ENCODE measurements at regions not wholly inside any gene's neighbourhood (a gene's known extent, or its start where the extent isn't known, plus 50 kb on each side); places are given as distances from the start of the nearest gene placed in this dataset.
"Not testable (repeated sequence)": the region's sequence is repeated elsewhere in the genome, so short reads cannot be mapped to it uniquely, and the experiment has no call there.

DNA sequence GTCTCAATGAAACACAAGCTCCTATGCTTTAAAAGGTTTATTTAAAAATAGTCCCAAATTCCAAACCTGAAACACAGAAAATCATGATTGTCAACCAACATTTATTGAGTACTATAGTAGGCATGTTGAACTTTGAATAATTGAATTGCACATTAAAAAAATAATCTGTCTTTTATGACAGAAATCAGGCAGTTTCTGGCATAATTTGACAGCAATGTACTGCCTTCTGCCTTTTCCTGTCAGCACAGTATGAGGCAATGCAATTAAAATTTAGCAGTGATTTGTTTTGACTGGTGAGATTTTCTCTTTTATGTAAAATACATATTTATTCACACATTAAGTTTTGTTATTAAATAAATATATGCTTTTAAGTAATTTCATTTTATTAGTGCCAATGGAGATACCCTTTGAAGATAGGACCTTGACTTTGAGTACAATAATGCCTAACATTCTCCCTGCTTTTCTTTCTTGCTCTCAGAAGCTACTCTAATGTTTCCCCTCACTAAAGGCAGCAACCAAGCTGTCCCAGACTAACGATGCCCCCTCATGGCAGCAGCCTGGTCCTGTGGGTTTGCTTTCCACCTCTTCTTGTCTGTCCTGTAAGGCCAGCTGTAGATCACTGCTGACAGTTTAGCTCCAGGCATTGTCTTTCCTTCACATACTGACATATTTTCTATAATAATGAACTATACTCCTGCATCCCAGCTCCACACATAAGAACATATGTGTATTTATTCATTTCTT, 346.7 kb downstream of the IL20RB start:
- DNase-seq: no peak

- no peak for DNase-seq
Observed at GRCh38 chr3:137324114-137324513, 366.3 kb downstream of the IL20RB start.

DNA sequence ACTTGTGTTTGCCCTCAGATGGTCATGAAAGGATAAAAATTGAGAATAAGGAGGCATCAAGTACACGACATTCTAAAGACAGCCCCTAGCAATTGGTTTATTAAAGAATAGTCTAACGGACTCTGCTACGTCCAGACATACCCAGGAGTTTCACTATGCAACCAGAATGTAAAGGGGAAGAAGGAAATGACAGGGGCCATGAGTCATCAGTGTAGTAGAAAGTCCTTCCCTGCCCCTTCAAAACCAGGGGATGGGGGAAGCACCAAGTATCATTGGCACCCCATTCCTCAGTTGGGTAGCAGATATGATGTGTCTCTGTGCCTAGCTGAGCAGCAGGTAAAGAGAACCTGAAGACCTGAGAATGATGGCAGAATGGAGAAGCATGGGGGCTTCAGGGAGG, 367.4 kb downstream of the IL20RB start:
- DNase-seq: no peak

DNA sequence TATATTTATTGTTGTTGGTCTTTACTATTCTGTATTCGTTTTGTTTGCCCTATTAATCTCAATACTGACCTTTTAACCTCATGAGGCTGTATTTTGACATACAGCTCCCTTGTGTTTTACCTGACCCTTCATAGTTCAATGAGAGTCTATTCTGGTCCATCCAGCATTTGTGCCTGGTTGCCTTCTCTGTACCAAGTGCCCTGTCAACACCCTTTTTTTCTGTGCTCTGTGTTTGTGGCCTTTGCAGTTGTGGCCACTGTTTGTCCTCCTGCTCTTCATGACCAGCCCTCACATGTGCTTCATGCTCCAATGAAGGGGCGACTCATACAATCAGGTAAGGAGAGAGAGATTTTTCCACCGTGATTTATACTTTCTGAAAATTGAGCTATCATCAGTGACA, 368.2 kb downstream of the IL20RB start:
- no peak for DNase-seq

DNA sequence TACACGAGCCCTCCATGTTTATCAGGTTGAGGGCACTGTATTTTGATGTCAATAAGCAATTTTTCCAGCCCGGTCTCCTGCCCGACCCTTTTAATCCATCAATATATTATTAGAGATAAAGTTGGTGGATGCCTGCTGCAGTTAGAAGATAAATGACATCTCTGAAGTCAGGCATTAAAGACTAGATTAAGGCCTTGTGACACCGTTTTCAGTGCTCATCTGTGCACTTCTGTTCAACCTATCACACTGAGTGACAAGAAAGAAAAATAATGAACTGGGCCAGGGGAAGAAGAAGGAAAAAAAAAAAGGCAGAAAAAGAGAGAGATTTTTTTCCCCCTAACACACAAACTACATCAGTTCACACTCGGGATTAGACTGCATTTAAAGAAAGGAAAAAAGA, 371.8 kb downstream of the IL20RB start:
- DNase-seq: no peak

- no peak for DNase-seq
Observed at GRCh38 chr3:137330246-137330645, 372.5 kb downstream of the IL20RB start.

DNA sequence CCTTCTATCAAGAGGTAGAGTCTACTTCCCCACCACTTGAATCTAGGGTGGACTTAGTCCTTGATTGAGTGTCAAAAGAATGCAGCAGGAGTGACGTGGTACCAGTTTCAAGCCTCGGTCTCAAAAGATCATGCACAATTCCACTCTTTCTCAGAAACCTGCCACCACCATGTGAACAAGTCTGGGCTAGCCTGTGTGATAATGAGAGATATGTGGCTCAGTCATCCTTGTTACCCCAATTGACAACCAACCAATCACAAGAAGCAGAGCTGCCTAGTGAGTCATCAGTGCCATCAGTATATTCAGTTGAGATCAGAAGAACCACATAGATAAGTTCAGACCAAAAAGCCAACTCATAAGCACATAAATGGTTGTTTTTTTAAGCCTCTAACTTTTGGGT, 374.5 kb downstream of the IL20RB start:
- no peak for DNase-seq

DNA sequence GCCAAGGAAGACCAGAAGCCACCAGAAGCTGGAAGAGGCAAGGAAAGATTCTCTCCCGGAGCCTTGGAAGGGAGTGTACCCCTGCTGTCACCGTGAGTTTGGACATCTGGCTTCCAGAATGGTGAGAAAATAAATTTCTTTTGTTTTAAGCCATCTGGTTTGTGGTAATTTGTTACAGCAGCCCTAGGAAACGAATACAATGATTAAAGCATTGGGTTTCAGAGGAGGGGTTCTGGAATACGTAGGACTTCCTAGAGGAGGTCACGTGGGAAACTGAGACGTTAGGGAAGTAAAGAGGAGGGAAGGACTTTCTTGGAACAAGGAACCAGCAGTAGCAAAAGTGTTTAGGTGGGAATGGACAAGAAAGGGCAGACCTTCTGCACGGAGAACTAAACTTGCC, 377.7 kb downstream of the IL20RB start:
- DNase-seq: no peak

DNA sequence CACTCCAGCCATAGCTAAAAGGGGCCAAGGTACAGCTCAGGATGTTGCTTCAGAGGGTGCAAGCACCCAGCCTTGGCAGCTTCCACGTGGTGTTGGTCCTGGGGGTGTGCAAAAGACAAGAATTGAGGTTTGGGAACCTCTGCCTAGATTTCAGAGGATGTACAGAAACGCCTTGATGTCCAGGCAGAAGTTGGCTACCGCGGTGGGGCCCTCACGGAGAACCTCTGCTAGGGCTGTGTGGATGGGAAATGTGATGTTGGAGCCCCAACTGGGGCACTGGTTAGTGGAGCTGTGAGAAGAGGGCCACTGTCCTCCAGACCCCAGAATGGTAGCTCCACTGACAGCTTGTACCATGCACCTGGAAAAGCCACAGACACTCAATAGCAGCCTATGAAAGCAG, 380.6 kb downstream of the IL20RB start:
- not testable (repeated sequence) for DNase-seq

DNA sequence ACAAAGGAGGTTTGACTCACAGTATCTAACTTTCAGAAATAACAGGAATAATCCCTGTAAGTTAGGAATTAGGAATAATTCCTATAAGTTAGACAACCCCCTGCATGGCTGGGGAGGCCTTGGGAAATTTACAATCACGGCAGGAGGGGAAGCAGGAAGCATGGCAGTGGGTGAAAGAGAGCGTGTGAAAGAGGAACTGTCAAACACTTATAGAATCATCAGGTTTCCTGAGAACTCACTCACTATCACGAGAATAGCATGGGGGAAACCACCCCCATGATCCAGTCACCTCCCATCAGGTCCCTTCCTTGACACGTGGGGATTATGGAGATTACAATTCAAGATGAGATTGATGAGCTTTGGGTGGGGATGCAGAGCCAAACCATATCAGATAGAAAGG, 385.5 kb downstream of the IL20RB start:
- no peak for DNase-seq

GRCh38 chr3:137347132-137347531, 389.3 kb downstream of the IL20RB start:
- DNase-seq: no peak

GRCh38 chr3:137347817-137348368, 390.1 kb downstream of the IL20RB start:
- no peak for DNase-seq

GRCh38 chr3:137348936-137349335, 391.2 kb downstream of the IL20RB start:
- no peak for DNase-seq

DNA sequence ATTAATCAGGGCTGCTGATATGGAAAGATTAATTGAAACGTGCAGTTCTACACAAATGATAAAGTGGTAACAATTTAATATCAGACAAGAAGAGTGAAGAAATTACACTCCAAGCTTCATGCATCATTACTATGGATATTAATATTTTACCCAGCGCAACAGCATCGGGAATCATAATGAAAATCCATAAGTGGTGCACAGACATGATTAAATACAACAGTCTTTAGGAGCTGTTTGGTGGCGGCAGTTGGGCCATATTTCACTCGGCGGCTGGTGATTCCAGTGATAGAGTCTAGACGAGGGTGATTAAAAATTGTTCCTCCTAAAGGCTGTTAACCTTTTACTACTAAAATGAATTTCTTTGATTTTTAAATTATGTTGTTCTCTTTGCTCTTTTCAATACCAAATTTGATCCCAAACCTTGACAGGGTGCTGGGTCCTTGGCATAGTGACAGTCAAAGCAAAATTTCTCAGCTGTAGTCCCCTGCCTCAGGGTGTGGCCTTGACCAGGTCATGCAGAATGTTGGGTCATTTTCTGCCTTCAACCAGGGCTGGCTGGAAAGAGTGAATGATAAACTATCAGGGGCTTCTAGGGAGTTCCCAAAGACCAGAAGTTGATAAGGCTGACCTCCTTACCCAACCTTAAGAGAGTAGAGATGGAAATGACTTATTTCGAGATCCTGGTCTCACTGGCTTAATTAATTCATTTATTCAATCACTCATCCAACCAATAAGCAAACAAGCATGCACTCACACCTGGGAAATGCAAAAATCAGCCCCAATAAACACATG, 392.0 kb downstream of the IL20RB start:
- DNase-seq: no peak

DNA sequence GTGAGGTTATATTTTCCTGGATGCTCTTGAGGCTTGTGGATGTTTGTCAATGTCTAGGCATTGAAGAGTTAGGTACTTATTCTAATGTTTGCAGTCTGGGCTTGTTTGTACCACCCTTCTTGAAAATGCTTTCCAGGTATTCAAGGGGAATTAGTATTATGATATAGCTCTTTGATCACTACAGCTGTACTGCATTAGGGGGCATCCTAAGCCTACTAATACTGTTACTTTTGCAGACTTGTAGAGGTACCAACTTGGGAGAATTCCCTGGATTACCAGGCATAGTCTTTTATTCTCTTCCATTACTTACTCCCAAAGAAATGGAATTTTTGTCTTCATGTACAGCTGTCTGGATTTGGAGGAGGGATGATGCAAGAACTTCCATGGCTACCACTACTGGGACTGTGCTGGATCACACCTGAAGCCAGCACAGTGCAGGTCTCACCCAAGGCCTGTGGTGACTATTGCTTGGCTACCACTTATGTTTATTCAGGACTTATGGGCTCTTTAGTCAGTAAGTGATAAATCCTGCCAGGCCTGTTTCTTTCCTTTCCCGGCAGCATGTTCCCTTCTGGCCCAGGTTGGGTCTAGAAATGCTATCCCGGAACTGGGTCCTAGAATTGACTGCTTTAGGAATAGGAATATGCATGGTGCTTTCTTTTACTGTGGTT, 402.9 kb downstream of the IL20RB start:
- no peak for DNase-seq

DNA sequence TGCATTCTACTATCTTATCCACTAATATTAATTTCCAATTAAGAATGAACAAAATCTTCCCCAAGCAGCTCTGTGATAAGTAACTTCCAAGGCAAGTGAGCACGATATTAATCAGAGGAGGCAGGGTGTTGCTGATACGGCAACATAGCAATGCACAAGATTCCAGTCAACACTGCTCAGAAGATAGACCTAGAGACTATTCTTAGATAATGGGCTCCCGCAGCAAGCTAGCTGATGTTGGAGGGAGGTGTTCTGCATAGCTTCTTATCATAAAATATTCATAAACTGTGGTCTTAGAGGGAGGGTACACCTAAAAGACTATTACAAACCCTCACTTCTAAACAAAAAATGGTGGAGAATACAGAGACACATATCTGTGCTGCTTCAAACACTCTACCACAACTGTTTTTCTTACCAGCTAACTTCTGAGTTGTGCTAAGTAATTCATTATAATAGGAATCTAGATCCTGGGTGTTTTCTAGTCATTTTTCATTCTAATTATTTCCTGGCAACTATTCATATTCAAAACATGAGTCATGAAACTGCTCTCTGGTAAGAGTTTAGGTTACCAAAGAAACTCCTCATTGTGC, 382.0 kb upstream of the SOX14 start:
- no peak for DNase-seq

DNA sequence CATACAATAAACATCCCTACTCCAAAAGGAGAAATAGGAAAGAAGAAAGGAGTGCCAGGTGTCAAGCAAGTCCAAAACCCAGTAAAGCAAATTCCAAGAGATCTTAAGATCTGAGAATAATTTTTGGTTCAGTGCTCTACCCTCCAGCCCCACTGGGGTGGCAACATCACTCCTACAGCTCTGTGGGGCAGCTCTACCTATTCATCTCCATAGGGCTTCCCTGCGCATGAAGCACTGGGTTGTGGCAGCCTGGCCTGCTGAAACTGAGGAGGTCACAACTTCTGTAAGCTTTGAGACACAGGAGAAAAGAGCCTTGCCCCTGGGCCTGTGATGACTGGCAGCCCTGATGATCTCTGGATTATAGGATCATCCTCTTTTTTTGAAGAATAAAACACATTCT, 378.2 kb upstream of the SOX14 start:
- DNase-seq: no peak

DNA sequence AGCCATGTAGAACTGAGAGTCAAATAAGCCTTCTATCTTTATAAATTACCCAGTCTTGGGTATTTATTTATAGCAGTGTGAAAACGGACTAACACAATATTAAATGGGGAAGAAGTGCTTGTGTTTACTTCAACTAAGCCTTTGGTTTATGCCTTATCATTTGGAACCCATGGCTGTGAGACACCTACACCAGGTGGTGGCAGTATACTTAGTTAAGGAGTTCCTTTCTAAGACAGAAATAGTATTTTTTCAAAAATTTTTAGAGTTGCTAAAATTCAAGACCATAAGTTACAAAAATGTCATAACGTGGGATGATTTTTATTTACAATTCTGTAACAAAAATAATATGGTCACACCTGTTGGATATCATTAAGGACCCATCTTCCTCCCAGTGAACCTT, 354.5 kb upstream of the SOX14 start:
- DNase-seq: no peak

GRCh38 chr3:137410028-137410427, 354.1 kb upstream of the SOX14 start:
- no peak for DNase-seq

- DNase-seq: no peak
Observed at GRCh38 chr3:137420198-137420995, 343.7 kb upstream of the SOX14 start.

- no peak for DNase-seq
Observed at GRCh38 chr3:137438561-137438960, 325.6 kb upstream of the SOX14 start.

GRCh38 chr3:137460944-137461343, 303.2 kb upstream of the SOX14 start:
- no peak for DNase-seq
